ENCODE measurements at regions not wholly inside any gene's neighbourhood (a gene's known extent, or its start where the extent isn't known, plus 50 kb on each side); places are given as distances from the start of the nearest gene placed in this dataset.

DNA sequence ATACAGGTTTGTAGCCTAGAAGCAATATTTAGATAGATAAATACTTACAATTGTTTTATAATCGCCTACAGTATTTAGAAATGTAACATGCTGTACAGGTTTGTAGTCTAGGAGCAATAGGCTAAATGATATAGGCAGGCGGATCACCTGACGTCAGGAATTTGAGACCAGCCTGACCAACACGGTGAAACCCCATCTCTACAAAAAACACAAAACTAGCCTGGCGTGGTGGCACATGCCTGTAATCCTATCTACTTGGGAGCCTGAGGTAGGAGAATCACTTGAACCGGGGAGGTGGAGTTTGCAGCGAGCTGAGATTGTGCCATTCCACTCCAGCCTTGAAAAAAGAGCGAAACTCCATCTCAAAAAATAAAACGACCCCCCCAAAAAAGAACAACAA is 375.2 kb upstream of the EPHA3 start (continued):
- TF ChIP-seq, protein P1, sequence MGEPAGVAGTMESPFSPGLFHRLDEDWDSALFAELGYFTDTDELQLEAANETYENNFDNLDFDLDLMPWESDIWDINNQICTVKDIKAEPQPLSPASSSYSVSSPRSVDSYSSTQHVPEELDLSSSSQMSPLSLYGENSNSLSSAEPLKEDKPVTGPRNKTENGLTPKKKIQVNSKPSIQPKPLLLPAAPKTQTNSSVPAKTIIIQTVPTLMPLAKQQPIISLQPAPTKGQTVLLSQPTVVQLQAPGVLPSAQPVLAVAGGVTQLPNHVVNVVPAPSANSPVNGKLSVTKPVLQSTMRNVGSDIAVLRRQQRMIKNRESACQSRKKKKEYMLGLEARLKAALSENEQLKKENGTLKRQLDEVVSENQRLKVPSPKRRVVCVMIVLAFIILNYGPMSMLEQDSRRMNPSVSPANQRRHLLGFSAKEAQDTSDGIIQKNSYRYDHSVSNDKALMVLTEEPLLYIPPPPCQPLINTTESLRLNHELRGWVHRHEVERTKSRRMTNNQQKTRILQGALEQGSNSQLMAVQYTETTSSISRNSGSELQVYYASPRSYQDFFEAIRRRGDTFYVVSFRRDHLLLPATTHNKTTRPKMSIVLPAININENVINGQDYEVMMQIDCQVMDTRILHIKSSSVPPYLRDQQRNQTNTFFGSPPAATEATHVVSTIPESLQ (CRISPR knock-in tag; IDR thresholded peaks at IDR 0.05) = no peak
- TF ChIP-seq NFE2L1 (CRISPR knock-in tag; IDR thresholded peaks at IDR 0.05) (no peak), ETV6 (CRISPR knock-in tag; IDR thresholded peaks at IDR 0.05) (no peak), TCF7 (CRISPR knock-in tag; IDR thresholded peaks at IDR 0.05; ENCODE audit: low read depth) (no peak)
- TF ChIP-seq, protein P2, sequence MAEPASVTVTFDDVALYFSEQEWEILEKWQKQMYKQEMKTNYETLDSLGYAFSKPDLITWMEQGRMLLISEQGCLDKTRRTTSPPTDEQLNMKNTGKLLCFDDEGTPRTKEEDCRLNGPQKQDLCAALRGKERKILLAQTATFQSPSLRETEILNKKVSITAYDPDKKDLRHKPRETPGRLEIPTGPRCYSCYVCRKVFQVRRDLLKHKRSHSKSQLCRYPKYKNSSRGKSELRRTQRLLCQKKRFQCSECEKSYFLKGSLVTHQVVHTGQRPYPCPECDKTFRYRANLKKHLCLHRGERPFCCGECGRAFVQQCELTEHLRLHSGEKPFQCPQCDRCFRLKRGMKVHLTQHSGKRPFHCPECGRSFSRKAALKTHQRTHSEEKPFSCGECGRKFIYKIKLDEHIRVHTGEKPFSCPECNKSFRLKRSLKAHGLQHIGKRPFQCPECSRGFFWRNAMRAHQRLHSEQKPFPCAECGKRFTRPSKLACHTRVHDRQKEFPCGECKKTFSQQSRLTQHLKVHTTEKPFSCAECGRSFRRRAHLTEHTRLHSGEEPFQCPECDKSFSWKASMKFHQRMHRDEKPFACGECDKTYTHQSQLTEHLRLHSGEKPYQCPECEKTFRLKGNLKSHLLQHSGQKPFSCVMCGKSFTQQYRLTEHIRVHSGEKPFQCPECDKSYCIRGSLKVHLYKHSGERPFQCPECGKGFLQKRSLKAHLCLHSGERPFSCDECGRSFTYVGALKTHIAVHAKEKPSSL (CRISPR knock-in tag; conservative IDR thresholded peaks at IDR 0.05) = no peak
- TF ChIP-seq, protein P3, sequence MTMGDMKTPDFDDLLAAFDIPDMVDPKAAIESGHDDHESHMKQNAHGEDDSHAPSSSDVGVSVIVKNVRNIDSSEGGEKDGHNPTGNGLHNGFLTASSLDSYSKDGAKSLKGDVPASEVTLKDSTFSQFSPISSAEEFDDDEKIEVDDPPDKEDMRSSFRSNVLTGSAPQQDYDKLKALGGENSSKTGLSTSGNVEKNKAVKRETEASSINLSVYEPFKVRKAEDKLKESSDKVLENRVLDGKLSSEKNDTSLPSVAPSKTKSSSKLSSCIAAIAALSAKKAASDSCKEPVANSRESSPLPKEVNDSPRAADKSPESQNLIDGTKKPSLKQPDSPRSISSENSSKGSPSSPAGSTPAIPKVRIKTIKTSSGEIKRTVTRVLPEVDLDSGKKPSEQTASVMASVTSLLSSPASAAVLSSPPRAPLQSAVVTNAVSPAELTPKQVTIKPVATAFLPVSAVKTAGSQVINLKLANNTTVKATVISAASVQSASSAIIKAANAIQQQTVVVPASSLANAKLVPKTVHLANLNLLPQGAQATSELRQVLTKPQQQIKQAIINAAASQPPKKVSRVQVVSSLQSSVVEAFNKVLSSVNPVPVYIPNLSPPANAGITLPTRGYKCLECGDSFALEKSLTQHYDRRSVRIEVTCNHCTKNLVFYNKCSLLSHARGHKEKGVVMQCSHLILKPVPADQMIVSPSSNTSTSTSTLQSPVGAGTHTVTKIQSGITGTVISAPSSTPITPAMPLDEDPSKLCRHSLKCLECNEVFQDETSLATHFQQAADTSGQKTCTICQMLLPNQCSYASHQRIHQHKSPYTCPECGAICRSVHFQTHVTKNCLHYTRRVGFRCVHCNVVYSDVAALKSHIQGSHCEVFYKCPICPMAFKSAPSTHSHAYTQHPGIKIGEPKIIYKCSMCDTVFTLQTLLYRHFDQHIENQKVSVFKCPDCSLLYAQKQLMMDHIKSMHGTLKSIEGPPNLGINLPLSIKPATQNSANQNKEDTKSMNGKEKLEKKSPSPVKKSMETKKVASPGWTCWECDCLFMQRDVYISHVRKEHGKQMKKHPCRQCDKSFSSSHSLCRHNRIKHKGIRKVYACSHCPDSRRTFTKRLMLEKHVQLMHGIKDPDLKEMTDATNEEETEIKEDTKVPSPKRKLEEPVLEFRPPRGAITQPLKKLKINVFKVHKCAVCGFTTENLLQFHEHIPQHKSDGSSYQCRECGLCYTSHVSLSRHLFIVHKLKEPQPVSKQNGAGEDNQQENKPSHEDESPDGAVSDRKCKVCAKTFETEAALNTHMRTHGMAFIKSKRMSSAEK (CRISPR knock-in tag; IDR thresholded peaks at IDR 0.05; ENCODE audit: borderline replicate concordance) = no peak
- TF ChIP-seq, protein P4, sequence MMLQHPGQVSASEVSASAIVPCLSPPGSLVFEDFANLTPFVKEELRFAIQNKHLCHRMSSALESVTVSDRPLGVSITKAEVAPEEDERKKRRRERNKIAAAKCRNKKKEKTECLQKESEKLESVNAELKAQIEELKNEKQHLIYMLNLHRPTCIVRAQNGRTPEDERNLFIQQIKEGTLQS (CRISPR knock-in tag; conservative IDR thresholded peaks at IDR 0.05) = no peak
- TF ChIP-seq, protein P5, sequence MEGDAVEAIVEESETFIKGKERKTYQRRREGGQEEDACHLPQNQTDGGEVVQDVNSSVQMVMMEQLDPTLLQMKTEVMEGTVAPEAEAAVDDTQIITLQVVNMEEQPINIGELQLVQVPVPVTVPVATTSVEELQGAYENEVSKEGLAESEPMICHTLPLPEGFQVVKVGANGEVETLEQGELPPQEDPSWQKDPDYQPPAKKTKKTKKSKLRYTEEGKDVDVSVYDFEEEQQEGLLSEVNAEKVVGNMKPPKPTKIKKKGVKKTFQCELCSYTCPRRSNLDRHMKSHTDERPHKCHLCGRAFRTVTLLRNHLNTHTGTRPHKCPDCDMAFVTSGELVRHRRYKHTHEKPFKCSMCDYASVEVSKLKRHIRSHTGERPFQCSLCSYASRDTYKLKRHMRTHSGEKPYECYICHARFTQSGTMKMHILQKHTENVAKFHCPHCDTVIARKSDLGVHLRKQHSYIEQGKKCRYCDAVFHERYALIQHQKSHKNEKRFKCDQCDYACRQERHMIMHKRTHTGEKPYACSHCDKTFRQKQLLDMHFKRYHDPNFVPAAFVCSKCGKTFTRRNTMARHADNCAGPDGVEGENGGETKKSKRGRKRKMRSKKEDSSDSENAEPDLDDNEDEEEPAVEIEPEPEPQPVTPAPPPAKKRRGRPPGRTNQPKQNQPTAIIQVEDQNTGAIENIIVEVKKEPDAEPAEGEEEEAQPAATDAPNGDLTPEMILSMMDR (IDR thresholded peaks at IDR 0.05) = no peak
- TF ChIP-seq, protein P6, sequence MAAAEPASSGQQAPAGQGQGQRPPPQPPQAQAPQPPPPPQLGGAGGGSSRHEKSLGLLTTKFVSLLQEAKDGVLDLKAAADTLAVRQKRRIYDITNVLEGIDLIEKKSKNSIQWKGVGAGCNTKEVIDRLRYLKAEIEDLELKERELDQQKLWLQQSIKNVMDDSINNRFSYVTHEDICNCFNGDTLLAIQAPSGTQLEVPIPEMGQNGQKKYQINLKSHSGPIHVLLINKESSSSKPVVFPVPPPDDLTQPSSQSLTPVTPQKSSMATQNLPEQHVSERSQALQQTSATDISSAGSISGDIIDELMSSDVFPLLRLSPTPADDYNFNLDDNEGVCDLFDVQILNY (CRISPR knock-in tag; IDR thresholded peaks at IDR 0.05) = no peak

DNA sequence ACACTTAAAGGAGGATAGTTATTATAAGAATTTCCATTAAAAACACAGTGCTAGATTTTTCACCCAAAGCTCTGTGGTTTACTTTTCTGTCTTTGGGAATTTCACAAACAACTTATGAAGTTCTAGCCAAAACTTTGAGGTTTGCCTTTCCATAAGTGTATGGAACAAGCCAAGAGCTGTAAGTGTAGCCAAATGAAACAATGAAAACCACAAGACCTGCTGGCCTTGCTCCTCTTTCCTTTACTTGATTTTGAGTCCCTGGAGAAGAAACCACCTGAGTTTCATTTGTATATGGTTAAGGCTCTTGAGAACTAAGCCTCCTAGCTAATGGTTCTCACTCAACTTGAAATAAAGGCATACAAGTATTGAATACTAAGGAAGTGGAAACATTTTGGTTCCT is 365.3 kb upstream of the EPHA3 start:
- no peak for TF ChIP-seq ELF4 (CRISPR knock-in tag; IDR thresholded peaks at IDR 0.05; ENCODE audit: low read depth)
- no peak for TF ChIP-seq ZBTB21 (CRISPR knock-in tag; IDR thresholded peaks at IDR 0.05; ENCODE audit: borderline replicate concordance)
- TF ChIP-seq ZNF232 (CRISPR knock-in tag; IDR thresholded peaks at IDR 0.05) = no peak
- TF ChIP-seq MYBL2 (CRISPR knock-in tag; IDR thresholded peaks at IDR 0.05) = no peak
- TF ChIP-seq CREM (CRISPR knock-in tag; IDR thresholded peaks at IDR 0.05) = no peak
- TF ChIP-seq, protein P7, sequence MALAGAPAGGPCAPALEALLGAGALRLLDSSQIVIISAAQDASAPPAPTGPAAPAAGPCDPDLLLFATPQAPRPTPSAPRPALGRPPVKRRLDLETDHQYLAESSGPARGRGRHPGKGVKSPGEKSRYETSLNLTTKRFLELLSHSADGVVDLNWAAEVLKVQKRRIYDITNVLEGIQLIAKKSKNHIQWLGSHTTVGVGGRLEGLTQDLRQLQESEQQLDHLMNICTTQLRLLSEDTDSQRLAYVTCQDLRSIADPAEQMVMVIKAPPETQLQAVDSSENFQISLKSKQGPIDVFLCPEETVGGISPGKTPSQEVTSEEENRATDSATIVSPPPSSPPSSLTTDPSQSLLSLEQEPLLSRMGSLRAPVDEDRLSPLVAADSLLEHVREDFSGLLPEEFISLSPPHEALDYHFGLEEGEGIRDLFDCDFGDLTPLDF (CRISPR knock-in tag; IDR thresholded peaks at IDR 0.05) = no peak
- Mint-ChIP-seq H3K27ac (no peak overlapping the region), H3K27me3 (ENCODE audit: low read depth) (no peaks in the 10 kb centered on the region), H3K4me1 (no peaks in the 10 kb centered on the region), H3K4me3 (no peak overlapping the region), H3K36me3 (no peaks in the 10 kb centered on the region), H3K9me3 (0 out of 2 replicates have a peak, but pooled peaks cover 5% of the 10 kb centered on the region)
- DNase-seq (ENCODE audit: low spot score) = no peak
- no peak for ATAC-seq
- CTCF ChIA-PET = no interaction called here
- POLR2A ChIA-PET = no interaction called here

Measured in WTC11 (cell line).